Omental fat pad (tissue), 3 donors: ENCODE measurements at regions not wholly inside any gene's neighbourhood (a gene's known extent, or its start where the extent isn't known, plus 50 kb on each side); places are given as distances from the start of the nearest gene placed in this dataset.

ENCODE experiments used
- ATAC-seq: fragments of 150-250 bp; one replicate; pipeline ENCODE4 v1.9.1; 2016; ENCODE audit warnings: mild to moderate bottlenecking, moderate library complexity; ENCODE audit not compliant: low FRiP score
- DNase-seq: peaks from one replicate; pipeline ENCODE4 v3.0.0-alpha.2; 2019; ENCODE audit warnings: low spot score
- TF ChIP-seq, protein P1 (sequence below), 3 donors: fragments of 450-650 bp; IDR thresholded peaks; one replicate each; pipeline ENCODE4 v1.5.1; 2016 to 2017; ENCODE audit warnings: antibody characterized with exemption in 3 of 3, mild to moderate bottlenecking in 3 of 3, moderate library complexity in 2 of 3

DNA sequence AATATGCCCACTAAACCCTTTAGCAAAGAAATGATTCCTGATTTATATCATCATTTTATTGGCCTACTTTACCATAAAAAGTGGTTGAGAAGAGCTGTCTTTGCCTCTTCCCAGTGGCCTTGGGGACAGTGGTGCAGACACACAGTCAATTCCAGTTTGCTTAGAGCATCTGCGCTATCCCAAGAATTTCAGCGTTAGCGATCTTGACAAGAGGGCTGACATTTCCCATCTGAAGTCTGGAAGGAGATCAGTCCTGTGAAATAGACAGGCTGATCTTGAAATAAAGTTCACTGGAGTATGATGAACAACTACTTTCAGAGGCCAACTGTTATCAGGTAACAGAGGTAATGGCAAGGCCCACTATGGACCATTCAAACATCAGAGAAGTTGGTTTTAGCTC is 475.3 kb upstream of the NRP1 start:
- ATAC-seq, result no peak
- DNase-seq, result no peak
- TF ChIP-seq, protein P1, sequence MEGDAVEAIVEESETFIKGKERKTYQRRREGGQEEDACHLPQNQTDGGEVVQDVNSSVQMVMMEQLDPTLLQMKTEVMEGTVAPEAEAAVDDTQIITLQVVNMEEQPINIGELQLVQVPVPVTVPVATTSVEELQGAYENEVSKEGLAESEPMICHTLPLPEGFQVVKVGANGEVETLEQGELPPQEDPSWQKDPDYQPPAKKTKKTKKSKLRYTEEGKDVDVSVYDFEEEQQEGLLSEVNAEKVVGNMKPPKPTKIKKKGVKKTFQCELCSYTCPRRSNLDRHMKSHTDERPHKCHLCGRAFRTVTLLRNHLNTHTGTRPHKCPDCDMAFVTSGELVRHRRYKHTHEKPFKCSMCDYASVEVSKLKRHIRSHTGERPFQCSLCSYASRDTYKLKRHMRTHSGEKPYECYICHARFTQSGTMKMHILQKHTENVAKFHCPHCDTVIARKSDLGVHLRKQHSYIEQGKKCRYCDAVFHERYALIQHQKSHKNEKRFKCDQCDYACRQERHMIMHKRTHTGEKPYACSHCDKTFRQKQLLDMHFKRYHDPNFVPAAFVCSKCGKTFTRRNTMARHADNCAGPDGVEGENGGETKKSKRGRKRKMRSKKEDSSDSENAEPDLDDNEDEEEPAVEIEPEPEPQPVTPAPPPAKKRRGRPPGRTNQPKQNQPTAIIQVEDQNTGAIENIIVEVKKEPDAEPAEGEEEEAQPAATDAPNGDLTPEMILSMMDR (IDR thresholded peaks at IDR 0.05), result no peak

DNA sequence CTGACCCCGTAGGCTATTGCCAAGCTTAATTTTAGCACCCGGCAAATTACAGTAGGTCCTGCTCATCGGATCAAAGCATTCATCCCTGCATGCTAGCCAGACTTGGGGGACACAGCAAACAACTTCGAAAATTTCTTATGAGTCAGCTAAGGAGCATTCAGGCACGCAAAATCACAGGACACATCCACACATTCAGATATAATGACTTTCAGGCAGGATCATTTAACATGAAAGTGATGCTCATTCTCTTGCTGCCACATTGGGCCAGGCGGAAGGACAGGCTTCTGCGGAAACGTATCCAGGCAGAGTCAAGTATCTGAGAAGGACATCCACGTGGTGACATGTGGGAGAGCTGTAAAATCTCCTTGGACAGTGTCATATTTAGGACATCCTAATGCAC is 474.0 kb upstream of the NRP1 start:
- no peak for DNase-seq
- no peak for ATAC-seq
- TF ChIP-seq, protein P1 (IDR thresholded peaks at IDR 0.05), result no peak

DNA sequence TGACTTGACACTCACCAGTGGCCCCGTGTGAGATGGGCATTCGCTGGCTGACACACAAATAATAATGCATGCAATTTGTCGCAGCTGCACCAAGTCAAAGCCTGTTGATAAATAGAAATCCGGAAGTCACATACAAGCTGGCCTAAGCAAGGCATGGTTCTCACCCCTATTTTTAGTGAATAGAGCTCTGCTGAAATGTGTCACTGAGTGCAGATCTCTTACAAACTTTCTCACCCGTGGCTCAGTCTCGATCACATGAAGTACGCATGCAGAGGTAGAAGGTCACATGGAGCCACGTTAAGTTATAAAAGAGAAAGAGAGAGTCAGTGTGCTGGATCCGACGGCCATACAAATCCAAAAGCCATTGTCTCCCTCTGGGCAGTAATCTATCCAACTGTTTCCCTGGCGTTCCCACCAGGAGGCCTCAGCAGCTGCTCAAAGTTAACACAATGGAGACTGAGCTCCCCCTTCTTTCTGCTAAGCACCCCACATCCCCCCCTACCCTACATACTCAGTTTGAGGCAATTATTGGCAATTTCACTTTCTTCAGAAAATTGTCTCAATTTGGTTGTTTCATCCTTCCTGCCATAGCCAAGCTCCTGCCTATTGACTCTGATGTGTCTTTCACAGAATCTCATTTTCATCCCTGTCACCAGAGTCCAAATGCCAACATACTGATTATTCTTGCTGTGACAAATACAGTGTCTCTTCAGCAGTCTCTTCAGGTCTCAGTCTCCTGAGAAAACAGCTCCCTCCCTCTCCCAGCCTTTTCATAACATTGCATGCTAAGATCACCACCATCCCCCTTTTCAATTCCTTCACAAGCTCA is 473.3 kb upstream of the NRP1 start:
- DNase-seq, result no peak
- no peak for ATAC-seq
- TF ChIP-seq, protein P1 (IDR thresholded peaks at IDR 0.05), result no peak

DNA sequence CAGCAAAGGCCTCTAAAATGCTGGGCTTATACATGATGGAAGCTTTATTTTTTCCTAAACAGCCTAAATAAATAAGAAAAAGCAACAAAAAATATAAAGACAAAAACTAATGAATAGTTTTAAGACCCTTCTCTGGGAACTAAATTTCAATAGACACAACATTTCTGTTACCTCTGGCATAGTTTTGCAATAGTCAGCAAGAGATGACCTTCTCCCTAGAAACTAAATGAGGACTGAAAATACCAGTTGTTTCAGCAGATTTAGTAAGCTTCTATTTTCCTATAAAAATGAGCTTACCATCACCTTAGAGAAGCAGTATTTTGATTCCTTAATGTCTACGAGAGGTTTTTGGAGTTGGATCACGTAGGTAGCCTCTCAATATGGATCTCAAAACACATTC is 471.4 kb upstream of the NRP1 start:
- ATAC-seq (no peak), DNase-seq (no peak)
- TF ChIP-seq, protein P1 (IDR thresholded peaks at IDR 0.05), result no peak

DNA sequence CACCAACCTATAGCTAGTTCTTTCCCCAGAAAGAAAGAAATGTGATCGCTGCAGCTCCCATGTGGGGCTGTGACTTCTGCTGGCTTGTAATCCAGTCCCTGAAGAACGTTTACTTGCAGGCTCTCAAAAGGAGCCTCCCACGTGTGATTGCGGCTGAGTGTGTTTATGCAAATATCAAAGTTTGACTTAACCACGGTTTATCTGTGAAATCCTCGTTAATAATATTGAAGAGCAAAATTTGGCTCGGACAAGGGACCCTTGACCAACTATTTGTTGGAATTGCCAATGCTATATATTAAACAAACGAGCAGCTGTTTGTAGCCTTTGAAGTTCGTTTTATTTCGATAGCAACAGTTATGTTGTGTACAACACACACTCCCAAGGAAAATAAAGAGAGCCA is 470.1 kb upstream of the NRP1 start:
- no peak for ATAC-seq
- no peak for DNase-seq
- TF ChIP-seq, protein P1 (IDR thresholded peaks at IDR 0.05), result no peak

DNA sequence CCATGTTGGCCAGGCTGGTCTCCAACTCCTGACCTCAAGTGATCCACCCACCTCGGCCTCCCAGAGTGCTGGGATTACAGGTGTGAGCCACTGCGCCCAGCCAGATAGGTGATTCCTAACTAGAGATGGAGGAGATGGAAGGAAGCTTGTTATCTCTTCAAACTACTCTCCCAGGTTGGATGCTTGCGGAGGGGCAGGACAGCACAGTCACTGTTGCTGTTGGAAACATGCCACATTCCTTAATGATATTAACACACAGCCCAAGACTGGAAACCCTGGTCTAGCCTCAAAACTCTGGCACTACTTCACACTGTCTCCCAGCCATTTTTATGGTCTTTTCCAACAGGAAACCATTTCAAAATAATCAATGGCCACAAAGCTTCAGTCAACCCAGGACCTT is 468.8 kb upstream of the NRP1 start:
- TF ChIP-seq, protein P1 (IDR thresholded peaks at IDR 0.05), result no peak
- DNase-seq (no peak), ATAC-seq (no peak)

DNA sequence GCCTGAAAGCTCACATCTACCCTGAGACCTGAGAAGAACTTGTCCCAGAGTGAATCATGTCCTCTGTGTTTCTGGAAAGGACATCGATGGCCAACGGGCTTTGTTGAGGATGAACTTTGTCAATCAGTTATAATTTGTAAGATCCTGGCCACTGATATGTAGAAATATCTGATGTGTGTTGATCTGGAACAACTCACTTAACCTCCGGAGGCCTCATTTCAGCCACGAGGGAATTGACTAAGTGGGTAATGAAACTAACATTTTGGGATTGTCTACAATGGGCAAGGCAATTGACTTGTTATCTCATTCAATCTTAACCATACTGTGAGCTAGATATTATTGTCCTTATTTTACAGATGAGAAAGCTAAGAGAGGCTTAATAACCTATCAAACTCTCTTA is 468.1 kb upstream of the NRP1 start:
- TF ChIP-seq, protein P1 (IDR thresholded peaks at IDR 0.05), result no peak
- ATAC-seq (no peak), DNase-seq (no peak)
